PC-9 (cell line): ENCODE measurements at regions not wholly inside any gene's neighbourhood (a gene's known extent, or its start where the extent isn't known, plus 50 kb on each side); places are given as distances from the start of the nearest gene placed in this dataset.

ENCODE experiments used
- BruUV-seq: library from RNA; stranded (reverse); fragments of 400-500 nt; replicated peaks from 2 replicates; lab custom pipeline; 2021; lab: Mats Ljungman, UMichigan
- CTCF ChIA-PET: fragments of 300-600 bp; sonication (Branson Sonifier 250); formaldehyde crosslinking; loops from one replicate; lab custom pipeline; 2022; ENCODE audit warnings: antibody characterized with exemption; lab: Charles Lee
- POLR2A ChIA-PET: fragments of 300-600 bp; sonication (Branson Sonifier 250); formaldehyde crosslinking; loops from one replicate; lab custom pipeline; 2022; ENCODE audit warnings: antibody characterized with exemption; ENCODE audit not compliant: unreplicated experiment; lab: Charles Lee
- DNase-seq, 2 experiments: peaks; one replicate each; pipeline versions ENCODE4 v3.0.0 to v3.0.0-alpha.2; 2015 to 2022; ENCODE audit warnings: mixed read lengths in 1 of 2
- H2AFZ ChIP-seq: fragments of 200-600 bp; sonication (generic); 2 replicates; pipeline ENCODE4 v1.8.1; 2017; ENCODE audit warnings: antibody characterized with exemption
- H3F3A ChIP-seq: fragments of 200-600 bp; sonication (generic); 2 replicates; pipeline ENCODE4 v1.8.1; 2017; ENCODE audit warnings: antibody characterized with exemption, mild to moderate bottlenecking, low read depth; ENCODE audit not compliant: insufficient read depth
- H3K27ac ChIP-seq: fragments of 200-600 bp; sonication (generic); 2 replicates; pipeline ENCODE4 v1.6.1; 2016; ENCODE audit warnings: mixed run types
- H3K27me3 ChIP-seq: fragments of 200-600 bp; sonication (generic); 2 replicates; pipeline ENCODE4 v1.6.1; 2016; ENCODE audit warnings: low read depth, mixed run types; ENCODE audit not compliant: insufficient read depth
- H3K36me3 ChIP-seq: fragments of 200-600 bp; sonication (generic); 2 replicates; pipeline ENCODE4 v1.6.1; 2016; ENCODE audit warnings: low read depth, mixed run types
- H3K4me1 ChIP-seq: fragments of 200-600 bp; sonication (generic); replicated peaks from 2 replicates; pipeline ENCODE4 v1.6.1; 2016; ENCODE audit warnings: mixed run types; ENCODE audit not compliant: insufficient read depth
- H3K4me2 ChIP-seq: fragments of 200-600 bp; sonication (generic); 2 replicates; pipeline ENCODE4 v1.6.1; 2017; ENCODE audit warnings: mixed run types
- H3K4me3 ChIP-seq: fragments of 200-600 bp; sonication (generic); 2 replicates; pipeline ENCODE4 v1.6.1; 2016; ENCODE audit warnings: mixed run types
- H3K79me2 ChIP-seq: fragments of 200-600 bp; sonication (generic); 2 replicates; pipeline ENCODE4 v1.6.1; 2017; ENCODE audit warnings: low read depth, mixed run types
- H3K9me2 ChIP-seq: fragments of 200-600 bp; sonication (generic); 2 replicates; pipeline ENCODE4 v1.8.1; 2017; ENCODE audit warnings: mild to moderate bottlenecking; ENCODE audit not compliant: insufficient read depth
- H3K9me3 ChIP-seq: fragments of 200-600 bp; sonication (generic); 2 replicates; pipeline ENCODE4 v1.8.1; 2016; ENCODE audit warnings: low read depth; ENCODE audit not compliant: insufficient read depth
- H4K20me1 ChIP-seq: fragments of 200-600 bp; sonication (generic); 2 replicates; pipeline ENCODE4 v1.8.1; 2017; ENCODE audit not compliant: insufficient read depth
- CTCF ChIP-seq: fragments of 200-600 bp; sonication (generic); conservative IDR thresholded peaks from 2 replicates; pipeline ENCODE4 v1.6.1; 2017; ENCODE audit warnings: mixed run types, antibody characterized with exemption, mild to moderate bottlenecking, moderate library complexity
- EZH2 ChIP-seq: fragments of 200-600 bp; sonication (generic); IDR thresholded peaks from 2 replicates; pipeline ENCODE4 v1.8.0; 2017; ENCODE audit warnings: antibody characterized with exemption, low read depth
- intact Hi-C: fragments of 100-400 bp; cut with micrococcal nuclease; formaldehyde crosslinking; loops from one replicate; pipeline ENCODE4 v1.10.0; 2022; ENCODE audit not compliant: unreplicated experiment

GRCh38 chr1:82401116-82401515 is 600.4 kb downstream of the ADGRL2 start:
- intact Hi-C loops: no loop called here

GRCh38 chr1:82400521-82400920 is 599.8 kb downstream of the ADGRL2 start:
- Histone ChIP-seq H3K79me2 (no peaks in the 10 kb centered on the region), H3K9me3 (no peaks in the 10 kb centered on the region), H3K4me2 (no peak overlapping the region), H3K4me3 (no peak overlapping the region), H3F3A (no peaks in the 10 kb centered on the region), H3K27me3 (no peaks in the 10 kb centered on the region), H3K4me1 (no peaks in the 10 kb centered on the region), H2AFZ (no peak overlapping the region), H3K9me2 (no peaks in the 10 kb centered on the region), H3K36me3 (no peaks in the 10 kb centered on the region), H4K20me1 (no peaks in the 10 kb centered on the region), H3K27ac (no peak overlapping the region)
- TF ChIP-seq CTCF (no peak), EZH2 (no peak)
- DNase-seq: no peak
- intact Hi-C loops: no loop called here
- POLR2A ChIA-PET: no interaction called here
- CTCF ChIA-PET: no interaction called here
- no TSS peak for BruUV-seq

More at GRCh38 chr1:82401116-82401515, 600.4 kb downstream of the ADGRL2 start:
- H3K4me2 ChIP-seq: no peak overlapping the region
- H3K27ac ChIP-seq: no peak overlapping the region
- H4K20me1 ChIP-seq: no peaks in the 10 kb centered on the region
- no peak overlapping the region for H2AFZ ChIP-seq
- POLR2A ChIA-PET: no interaction called here
- no peak overlapping the region for H3K4me3 ChIP-seq
- no peaks in the 10 kb centered on the region for H3K9me3 ChIP-seq
- no TSS peak for BruUV-seq
- H3K36me3 ChIP-seq: no peaks in the 10 kb centered on the region
- CTCF ChIA-PET: no interaction called here
- no peak for TF ChIP-seq EZH2
- no peak for TF ChIP-seq CTCF
- H3K4me1 ChIP-seq: no peaks in the 10 kb centered on the region
- no peaks in the 10 kb centered on the region for H3K79me2 ChIP-seq
- H3K27me3 ChIP-seq: no peaks in the 10 kb centered on the region
- no peaks in the 10 kb centered on the region for H3K9me2 ChIP-seq
- no peak for DNase-seq
- H3F3A ChIP-seq: no peaks in the 10 kb centered on the region

GRCh38 chr1:82399093-82399492 is 598.4 kb downstream of the ADGRL2 start:
- no peak overlapping the region for H3K27ac ChIP-seq
- no peaks in the 10 kb centered on the region for H4K20me1 ChIP-seq
- intact Hi-C loops: no loop called here
- H3K4me2 ChIP-seq: no peak overlapping the region
- no peak for DNase-seq
- H3K4me3 ChIP-seq: no peak overlapping the region
- H3K27me3 ChIP-seq: no peaks in the 10 kb centered on the region
- H3F3A ChIP-seq: no peaks in the 10 kb centered on the region
- H3K36me3 ChIP-seq: no peaks in the 10 kb centered on the region
- CTCF ChIA-PET: no interaction called here
- BruUV-seq: no TSS peak
- no peaks in the 10 kb centered on the region for H3K79me2 ChIP-seq
- no peaks in the 10 kb centered on the region for H3K9me3 ChIP-seq
- no peaks in the 10 kb centered on the region for H3K4me1 ChIP-seq
- H3K9me2 ChIP-seq: no peaks in the 10 kb centered on the region
- POLR2A ChIA-PET: no interaction called here
- no peak overlapping the region for H2AFZ ChIP-seq
- TF ChIP-seq EZH2: no peak
- no peak for TF ChIP-seq CTCF
